NT2/D1 (cell line): ENCODE measurements at regions not wholly inside any gene's neighbourhood (a gene's known extent, or its start where the extent isn't known, plus 50 kb on each side); places are given as distances from the start of the nearest gene placed in this dataset.
"Not testable (repeated sequence)": the region's sequence is repeated elsewhere in the genome, so short reads cannot be mapped to it uniquely, and the experiment has no call there.

ENCODE experiments used
- SUZ12 ChIP-seq: IDR thresholded peaks from 2 replicates; pipeline ENCODE4 v1.6.1; 2011; ENCODE audit not compliant: insufficient read length, insufficient read depth; ENCODE audit errors: extremely low read depth
- YY1 ChIP-seq: IDR thresholded peaks from 2 replicates; pipeline ENCODE4 v1.6.1; 2011; ENCODE audit not compliant: insufficient read length, insufficient read depth
- ZNF274 ChIP-seq: IDR thresholded peaks from 2 replicates; pipeline ENCODE4 v1.6.1; 2011; ENCODE audit warnings: mild to moderate bottlenecking, low read depth, low read length

DNA sequence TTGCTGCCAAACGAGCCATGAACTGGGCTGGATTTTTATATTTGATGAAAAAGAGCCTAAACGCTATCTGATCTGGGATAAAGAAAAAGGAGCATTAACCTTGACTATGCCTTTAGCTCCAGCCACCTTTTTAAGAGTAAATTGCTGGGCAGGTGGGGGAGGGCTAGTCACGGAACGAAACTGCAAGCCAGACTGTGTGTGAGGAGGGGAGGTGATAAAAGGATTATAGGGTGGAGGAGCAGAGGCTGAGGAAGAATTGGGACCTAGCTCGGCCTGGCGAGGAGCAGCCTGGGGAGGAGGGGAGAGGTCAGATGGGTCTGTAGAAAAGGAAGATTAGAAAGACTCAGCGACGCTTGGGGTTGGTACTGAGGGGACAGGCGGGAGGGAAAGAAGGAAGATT, 183.1 kb downstream of the CD83 start:
- not testable (repeated sequence) for TF ChIP-seq ZNF274, YY1, SUZ12
